SIG-M5 treated with dmso at 0.1 percent for 504 hours (cell line): ENCODE measurements at regions not wholly inside any gene's neighbourhood (a gene's known extent, or its start where the extent isn't known, plus 50 kb on each side); places are given as distances from the start of the nearest gene placed in this dataset.
"Not testable (repeated sequence)": the region's sequence is repeated elsewhere in the genome, so short reads cannot be mapped to it uniquely, and the experiment has no call there.

Experiments
- DNase-seq: peaks from one replicate; lab custom pipeline; 2025; ENCODE audit not compliant: unreplicated experiment; lab: John Stamatoyannopoulos, UW

DNA sequence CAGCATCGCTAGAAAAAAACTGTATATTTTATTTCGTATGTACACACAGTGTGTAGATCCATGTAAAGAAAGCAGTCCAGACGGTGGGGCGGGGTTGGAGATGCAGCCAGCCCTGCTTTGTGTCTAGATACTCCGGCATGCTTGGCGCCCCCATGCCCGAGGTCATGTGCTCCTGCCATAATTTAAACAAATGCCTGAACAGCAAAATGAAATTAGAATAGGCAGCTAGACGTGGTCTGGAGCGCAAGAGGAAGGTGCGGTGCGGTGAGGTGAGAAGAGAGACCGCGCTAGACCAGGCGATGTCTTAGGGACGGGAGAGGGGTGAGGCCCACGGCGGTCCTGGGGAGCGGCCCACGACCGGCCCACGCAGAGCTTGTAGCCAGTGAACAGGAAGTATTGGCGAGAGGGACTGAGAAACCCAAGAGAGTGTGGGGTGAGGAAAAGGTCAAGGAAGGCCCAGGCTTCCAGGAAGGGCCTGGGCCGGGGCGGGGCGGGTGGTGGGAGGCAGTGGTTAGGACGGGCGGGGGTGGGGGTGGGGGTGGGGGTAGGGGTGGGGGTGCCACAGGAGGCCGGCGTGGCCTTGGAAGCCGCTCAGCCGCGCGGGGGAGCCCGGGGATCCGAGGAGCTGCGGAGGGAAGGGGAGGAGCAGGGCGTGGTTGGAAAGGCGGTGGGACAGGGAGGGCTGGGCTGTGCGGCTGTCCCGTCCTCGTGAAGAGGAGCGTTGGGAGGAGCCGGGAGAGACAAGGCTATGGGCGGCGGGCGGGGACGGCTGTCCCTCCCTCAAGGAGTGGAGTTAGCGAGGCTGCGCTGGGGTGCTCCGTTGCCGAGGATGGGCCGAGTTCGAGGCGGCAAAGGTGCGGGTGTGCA lies 254.7 kb upstream of the SGCG start:
- peak; percentile 17 for DNase-seq

DNA sequence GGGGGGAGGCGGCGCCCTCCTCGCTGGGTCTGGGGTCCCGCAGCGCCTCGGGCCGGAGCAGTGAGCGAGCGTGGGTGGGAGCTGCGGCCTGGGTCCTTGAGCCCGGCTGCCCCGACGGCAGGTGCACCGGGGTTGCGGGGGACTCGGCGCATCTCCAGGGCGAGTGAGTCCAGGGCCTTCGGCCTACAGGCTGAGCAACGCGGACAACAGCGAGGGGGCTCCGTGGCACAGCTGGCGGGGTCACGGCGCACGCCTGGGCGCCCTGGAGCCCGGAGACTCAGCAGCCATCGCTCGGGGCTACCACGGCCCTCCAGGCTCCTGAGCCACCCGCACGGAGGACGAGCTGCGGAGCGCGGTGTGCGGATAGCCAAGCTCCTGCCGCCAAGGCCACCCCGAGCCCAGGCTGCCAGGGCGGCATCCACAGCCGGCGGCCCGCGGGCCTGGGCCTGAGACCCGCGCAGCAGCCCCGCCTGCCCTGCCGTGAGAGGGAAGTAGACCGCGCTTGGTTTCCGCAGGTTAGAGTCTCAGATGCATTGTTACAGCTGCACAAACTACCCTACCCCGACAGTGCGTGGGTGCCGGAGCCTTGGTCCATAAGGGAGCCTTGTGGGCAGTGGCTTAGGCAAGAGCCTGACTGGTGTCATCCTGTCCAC lies 253.9 kb upstream of the SGCG start:
- no peak for DNase-seq

DNA sequence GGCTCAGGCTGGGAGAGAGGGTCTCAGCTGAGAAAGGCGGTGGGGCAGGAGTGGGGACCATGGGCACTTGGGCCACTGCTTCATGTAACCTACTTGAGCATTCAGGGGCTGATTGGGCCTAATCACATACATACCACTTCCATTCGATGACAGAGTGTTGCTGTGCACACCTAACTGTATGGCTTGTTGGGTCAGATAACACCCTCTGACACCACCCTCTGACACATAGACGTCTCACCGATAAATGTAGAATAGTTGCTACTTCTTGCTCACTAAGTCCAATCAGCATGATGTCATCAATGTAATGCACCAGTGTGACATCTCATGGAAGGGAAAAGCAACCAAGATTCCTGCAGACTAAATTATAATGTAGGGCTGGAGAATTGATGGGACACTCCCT lies 252.9 kb upstream of the SGCG start:
- not testable (repeated sequence) for DNase-seq

DNA sequence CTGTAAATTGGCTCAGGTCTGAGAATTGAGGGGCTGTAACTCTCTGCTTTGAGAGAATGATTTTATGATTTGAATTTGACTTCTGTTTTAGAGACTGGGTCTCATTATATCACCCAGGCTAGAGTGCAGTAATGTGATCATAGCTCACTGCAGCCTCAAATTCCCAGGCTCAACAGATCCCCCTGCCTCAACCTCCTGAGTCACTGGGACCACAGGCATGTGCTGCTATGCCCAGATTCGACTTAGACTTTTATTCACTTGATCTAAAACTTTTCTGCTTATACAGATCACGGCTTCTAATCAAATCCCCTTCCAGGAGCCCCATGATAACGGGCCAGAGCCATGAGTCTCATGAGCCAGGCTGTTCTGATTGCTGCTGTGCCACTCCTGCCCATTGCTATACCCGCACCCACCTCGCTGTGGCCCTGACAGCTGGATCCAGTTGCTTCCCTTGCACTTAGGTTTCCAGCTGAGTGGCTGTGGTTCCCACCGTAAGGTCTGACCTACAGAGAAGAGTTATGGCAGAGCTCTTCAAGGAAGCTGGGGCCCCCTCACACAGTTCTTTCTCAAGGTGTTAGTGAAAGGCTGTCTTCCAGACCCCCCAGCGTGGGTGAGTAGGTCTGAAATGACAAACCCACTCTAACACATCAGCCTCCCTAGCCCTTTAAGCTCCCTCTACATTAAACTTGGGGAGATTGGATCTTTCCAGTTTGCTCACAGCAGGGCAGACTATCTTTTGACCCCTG lies 251.2 kb upstream of the SGCG start:
- no peak for DNase-seq

DNA sequence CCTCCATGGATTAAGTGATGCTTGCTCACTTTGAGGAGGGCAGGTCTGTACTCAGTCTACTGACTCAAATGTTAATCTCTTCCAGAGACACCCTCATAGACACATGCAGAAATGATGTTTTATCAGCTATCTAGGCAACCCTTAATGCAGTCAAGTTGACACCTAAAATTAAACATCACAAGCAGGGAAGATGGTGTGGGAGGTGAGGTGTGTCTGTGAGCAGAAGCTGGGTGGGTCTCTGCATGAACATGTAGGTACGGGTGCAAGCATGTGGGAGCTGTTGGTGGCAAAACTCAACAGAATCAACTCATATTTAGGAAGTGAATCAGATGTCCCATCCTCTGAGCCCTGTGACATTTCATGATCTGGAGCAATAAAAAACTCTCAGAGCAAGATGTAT lies 249.2 kb upstream of the SGCG start:
- DNase-seq: no peak

DNA sequence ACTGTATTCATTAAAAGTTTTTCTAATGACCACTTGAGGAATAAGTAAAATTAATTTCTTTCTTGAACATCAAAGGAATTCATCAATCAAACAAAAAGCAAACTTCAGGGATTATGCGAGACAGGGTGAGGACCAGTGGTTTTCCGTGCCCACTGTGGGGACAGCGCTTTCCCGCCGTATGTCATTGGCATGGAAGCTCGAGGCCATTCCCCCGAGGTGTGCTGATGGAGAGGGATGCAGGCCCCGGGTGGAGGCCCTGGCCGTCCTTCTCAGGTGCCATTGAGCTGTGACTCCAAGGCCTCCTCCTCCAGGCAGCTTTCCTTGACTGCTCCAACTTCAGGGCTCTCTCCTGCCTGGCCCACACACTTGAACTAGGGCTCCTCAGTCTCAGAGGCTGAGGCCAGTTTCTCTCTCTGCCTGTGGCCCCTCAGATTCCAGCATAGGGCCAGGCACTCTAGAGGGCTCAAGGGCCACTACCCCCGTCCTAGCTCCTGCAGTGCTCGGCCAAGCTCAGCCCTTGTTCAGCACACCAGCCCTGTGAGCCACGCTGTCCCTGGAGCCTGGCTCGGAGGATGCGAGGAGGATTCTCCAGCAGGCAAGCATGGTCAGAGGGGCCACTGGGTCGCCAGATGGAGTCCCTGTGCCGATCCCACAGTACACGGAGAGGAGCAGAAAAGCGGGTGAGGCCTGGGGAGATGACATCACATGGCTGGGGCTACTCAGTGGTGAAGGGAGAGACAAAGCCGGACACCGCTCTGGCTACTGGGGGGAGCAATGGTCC lies 248.0 kb upstream of the SGCG start:
- not testable (repeated sequence) for DNase-seq

DNA sequence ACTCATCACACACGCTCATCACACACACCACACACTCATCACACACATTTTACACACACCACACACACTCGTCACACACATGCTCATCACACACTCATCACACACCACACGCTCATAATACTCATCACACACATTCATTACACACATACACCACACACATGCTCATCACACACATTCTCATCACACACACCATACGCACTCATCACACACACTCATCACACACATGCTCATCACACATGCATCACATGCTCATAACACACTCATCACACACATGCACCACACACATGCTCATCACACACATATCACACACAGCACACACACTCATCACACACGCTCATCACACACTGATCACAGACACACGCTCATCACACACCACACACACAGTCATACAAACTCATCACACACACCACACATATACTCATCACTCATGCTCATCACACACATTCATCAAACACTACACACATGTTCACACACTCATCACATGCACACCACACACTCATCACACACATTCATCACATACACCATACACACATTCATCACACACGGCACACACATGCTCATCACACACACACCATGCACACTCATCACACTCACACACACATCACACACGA lies 247.1 kb upstream of the SGCG start:
- no peak for DNase-seq

DNA sequence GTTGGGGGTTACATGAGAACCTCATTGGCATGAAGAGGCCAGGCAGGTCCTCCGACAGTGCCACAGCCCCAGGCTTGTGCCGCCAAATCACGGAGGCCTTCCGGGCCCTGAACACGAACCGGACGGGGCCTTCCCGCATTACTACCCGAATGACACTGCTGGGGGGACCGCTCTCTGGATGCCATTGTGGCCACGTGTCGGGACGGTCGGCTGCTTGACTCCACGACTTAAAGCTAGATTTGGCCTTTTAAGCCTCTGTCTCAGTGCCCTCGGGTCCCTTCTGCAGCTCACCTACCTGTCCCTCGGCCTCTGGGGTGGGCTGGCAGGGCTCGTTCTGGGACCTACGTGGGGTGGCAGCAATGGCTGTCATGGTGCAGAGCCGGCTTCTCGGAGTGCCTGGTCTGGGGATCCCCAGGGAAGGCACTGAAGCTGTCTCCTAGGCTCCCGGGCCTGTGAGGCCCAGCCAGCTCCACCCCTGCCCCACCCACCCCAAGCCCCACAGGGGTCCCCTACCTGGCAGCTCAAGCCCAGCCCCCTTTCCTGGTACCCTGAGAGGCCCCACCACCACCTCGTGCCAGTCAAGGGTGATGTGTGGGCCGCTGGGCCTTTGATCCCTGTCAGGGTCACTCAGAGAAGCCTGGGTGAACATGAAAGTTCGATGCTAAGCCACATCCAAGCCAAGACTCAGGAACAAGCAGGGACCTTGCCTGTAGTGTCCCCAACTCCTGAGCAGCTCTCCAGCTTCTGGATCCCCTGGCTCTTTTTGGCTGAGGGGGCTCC lies 245.8 kb upstream of the SGCG start:
- no peak for DNase-seq

DNA sequence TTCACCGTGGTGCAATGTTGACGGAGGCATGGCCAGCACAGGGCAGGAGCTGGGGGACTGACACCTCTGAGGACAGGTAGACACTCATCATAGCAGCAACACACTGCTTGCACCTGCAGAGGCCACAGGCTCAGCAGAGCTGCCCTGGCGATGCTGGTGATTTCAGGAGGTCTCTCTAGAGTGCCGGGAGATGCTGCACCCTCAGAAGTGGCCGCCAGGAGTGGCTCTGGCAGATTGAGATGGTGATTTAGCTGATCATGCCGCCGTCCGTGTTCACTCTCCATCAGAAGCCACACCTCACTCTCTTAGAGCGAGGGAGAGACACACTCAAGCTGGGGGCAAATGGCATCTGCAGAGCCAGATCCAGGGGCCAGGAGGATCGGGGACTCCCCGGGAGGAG lies 244.6 kb upstream of the SGCG start:
- DNase-seq: no peak

DNA sequence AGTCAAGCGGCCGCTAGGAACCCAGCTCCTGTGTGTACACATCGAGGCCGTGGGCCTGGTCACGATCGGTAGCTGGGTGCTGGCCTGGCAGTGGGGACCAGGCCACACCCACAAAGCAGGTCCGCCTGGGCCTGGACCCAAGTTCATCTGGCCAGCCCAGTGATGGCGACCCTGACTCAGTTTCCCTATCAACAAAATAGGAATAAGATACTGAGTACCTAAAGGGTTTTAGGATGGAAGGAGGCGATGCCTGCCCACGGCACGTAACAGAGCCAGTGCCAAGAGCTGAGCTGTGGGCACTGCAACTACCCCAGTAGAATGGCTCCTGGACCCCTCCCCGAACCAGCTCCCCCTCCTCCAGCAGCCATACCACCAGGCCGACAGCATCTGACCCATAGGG lies 243.5 kb upstream of the SGCG start:
- no peak for DNase-seq

DNA sequence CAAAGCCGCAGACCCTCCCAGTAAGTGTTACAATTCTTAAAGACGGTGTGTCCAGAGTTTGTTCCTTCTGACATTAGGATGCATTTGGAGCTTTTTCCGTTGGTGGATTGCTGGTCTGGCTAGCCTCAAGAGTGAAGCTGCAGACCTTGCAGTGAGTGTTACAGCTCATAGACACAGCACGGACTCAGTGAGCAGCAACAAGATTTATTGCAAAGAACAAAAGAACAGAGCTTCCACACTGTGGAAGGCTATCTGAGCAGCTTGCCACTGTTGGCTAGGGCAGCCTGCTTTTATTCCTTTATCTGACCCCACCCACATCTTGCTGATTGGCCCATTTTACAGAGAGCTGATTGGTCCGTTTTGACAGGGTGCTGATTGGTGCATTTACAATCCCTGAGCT lies 242.8 kb upstream of the SGCG start:
- DNase-seq: no peak

DNA sequence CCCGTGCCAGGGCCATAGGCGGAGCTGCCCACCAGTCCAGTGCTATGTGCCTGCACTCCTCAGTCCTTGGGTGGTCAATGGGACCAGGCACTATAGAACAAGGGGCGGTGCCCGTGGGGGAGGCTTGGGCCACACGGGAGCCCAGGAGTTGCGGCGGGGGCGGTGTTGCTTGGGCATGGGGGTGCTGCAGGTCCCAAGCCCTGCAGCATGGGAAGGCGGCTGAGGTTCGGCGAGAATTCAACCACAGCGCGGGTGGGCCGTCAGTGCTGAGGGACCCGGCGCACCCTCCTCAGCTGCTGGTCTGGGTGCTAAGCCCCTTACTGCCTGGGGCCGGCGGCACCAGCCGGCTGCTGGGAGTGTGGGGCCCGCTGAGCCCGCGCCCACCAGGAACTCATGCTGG lies 242.2 kb upstream of the SGCG start:
- DNase-seq: no peak

DNA sequence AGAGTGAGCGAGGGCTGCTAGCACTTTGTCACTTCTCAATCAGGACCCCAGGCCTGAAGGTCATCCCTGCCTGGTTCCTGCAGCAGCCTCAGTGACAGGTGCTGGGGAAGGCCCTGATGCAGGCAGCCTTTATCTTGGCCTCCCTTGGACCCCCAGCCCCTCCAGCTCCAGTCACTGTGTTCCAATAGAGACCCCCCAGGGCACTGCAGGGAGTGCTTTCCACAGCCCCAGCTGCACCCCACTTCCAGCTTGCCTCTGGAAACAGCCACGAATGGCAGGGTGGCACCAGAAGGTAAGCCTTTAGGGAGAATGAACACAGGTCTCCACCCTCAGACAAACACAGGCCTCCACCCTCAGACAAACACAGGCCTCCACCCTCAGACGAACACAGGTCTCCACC lies 241.6 kb upstream of the SGCG start:
- no peak for DNase-seq

DNA sequence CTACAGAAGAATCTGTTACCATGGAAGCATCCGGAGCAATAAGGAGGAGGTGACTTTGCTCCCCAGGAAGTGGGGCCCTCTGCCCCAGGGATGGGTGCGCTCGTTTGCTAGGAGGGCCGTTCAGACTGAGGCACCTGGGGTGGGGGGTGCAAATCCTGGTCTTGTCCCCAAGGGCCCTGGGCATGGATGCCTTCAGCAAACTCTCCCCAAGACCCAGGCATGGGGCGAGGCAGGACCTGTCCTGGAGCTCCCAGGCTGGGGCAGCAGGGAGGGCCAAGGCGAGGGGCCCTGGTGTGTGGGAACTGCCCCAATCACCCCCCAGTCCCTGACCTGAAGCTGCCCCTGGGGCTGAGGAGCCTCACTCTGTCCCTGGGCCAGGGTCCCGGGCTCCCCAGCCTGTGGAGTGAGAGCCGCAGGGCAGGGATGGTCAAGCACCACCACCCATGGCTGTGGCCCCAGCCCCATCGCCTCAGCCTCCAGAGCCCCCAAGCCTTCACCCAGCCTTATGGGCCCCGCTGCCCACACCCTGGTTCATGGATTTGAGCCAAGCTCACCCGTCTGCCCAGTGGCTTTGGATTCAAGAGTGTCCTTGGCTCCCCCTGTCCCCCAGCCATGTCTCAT lies 240.6 kb upstream of the SGCG start:
- no peak for DNase-seq

DNA sequence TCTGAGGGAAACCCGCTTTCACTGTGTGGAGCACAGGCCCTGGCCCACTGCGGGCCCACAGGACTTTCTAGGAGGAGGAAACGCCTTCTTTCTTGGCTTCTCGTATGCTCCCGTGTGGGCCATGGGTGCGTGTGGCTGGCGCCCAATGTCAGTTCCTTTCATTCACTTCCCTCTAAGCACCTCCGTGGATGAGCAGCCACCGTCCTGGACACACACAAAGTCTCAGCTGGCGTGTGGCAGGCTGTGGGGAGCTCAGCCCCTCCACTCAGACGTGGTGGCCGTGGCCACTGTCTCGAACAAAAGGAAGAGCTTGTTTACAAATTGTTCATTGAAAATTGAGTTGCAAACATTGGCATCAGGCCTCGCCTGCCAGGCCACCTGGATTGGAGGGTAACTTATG lies 240.0 kb upstream of the SGCG start:
- no peak for DNase-seq

DNA sequence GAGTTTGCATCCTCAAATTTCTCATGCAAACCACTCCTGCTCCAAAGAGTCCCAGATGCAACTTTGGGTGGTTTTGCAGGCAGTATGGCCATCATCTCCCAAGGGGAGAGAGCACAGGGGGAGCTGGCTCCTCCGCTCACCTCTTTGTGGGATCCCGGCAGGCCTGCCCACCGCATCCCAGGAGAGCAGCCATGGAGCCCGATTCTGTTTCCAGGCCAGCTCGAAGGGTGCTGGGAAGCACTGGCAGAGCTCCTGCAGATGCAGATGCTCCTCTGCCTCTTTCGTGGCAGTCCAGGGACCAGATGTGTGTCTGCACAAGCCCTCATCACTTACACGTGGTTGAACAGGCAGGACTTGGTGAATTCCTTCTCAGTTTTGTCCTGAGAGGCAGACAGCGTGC lies 239.3 kb upstream of the SGCG start:
- not testable (repeated sequence) for DNase-seq

DNA sequence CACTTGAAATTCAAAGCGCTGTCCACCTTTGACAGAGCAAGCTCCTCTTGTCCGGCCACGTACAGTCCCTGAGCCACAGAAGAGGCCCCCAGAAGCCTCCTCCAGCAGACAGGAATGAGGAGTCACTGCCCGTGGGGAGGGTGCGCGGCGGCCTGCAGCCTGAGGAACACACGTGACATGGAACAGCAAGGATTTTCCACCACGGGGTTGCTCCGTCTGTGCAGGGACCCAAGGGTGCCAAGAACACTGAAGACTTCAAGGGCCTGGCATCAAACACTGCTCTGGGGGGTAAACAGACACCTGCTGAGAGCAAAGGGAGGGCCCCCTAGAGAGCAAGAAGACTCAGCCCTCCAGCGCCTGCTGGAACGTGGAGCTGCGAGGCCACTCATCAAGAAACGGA lies 237.9 kb upstream of the SGCG start:
- not testable (repeated sequence) for DNase-seq

DNA sequence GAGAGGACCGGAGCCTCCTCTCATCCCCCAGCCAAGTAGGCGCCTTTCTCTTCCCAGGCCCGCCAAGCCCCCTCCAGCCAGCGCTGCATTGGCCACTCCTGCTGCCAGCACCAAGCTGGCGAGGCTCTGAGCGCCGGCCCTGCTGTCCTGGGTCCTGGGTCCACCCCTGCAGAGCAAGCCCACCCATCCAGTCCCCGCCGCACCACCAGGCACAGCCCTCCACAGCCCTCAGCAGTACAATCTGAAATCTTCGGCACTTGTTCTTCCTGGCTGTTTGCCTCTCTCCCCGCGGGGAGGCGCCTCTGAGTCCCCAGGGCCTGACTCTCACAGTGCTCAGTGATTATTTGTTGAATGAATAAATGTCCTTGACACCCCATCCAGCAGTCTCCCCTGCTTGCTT lies 236.4 kb upstream of the SGCG start:
- DNase-seq: no peak
